HL-60 (cell line): ENCODE measurements at regions not wholly inside any gene's neighbourhood (a gene's known extent, or its start where the extent isn't known, plus 50 kb on each side); places are given as distances from the start of the nearest gene placed in this dataset.

Source experiments
- DNase-seq, 2 experiments: peaks; one replicate each; pipeline ENCODE4 v3.0.0-alpha.2; 2010 to 2020; ENCODE audit warnings: low read depth in 1 of 2, low spot score in 1 of 2
- H3K27ac ChIP-seq: fragments of 250-450 bp; sonication (Bioruptor Pico); replicated peaks from 2 replicates; pipeline ENCODE4 v1.5.1; 2020; ENCODE audit warnings: mild to moderate bottlenecking, moderate library complexity
- H3K27me3 ChIP-seq: fragments of 250-450 bp; sonication (Bioruptor Pico); 2 replicates; pipeline ENCODE4 v1.5.1; 2021; ENCODE audit warnings: mild to moderate bottlenecking, moderate library complexity; ENCODE audit not compliant: insufficient read depth, poor library complexity, severe bottlenecking
- H3K4me3 ChIP-seq: replicated peaks from 2 replicates; pipeline ENCODE4 v1.5.1; 2011; ENCODE audit warnings: mild to moderate bottlenecking, control low read depth, low read length; ENCODE audit not compliant: insufficient read depth
- CTCF ChIP-seq: IDR thresholded peaks from one replicate; pipeline ENCODE4 v1.5.1; 2011; ENCODE audit warnings: low read length, control low read depth, inconsistent platforms; ENCODE audit not compliant: insufficient read depth
- GABPA ChIP-seq: IDR thresholded peaks from 2 replicates; pipeline ENCODE4 v1.6.1; 2012; ENCODE audit warnings: low read depth
- POLR2AphosphoS5 ChIP-seq: IDR thresholded peaks from 2 replicates; pipeline ENCODE4 v1.6.1; 2012; ENCODE audit warnings: low read depth
- REST ChIP-seq: IDR thresholded peaks from 2 replicates; pipeline ENCODE4 v1.6.1; 2012; ENCODE audit warnings: low read depth; ENCODE audit not compliant: insufficient replicate concordance
- SPI1 ChIP-seq: IDR thresholded peaks from 2 replicates; pipeline ENCODE4 v1.6.1; 2012; ENCODE audit warnings: low read depth, mild to moderate bottlenecking, borderline replicate concordance

GRCh38 chr13:80054806-80055205, 286.1 kb downstream of the SPRY2 start:
- TF ChIP-seq CTCF (no peak), SPI1 (no peak), GABPA (no peak), POLR2AphosphoS5 (no peak), REST (no peak)
- no peak overlapping the region for H3K27ac ChIP-seq
- H3K4me3 ChIP-seq: no peak overlapping the region
- DNase-seq: no peak
- no peaks in the 10 kb centered on the region for H3K27me3 ChIP-seq

GRCh38 chr13:80052286-80052685, 288.6 kb downstream of the SPRY2 start:
- no peaks in the 10 kb centered on the region for H3K27me3 ChIP-seq
- TF ChIP-seq POLR2AphosphoS5: no peak
- TF ChIP-seq GABPA: no peak
- TF ChIP-seq CTCF: no peak
- TF ChIP-seq REST: no peak
- TF ChIP-seq SPI1: no peak
- DNase-seq: no peak

GRCh38 chr13:80050252-80050651, 290.7 kb downstream of the SPRY2 start:
- DNase-seq: no peak
- Histone ChIP-seq H3K27ac (no peak overlapping the region), H3K27me3 (no peaks in the 10 kb centered on the region), H3K4me3 (no peak overlapping the region)
- no peak for TF ChIP-seq REST
- no peak for TF ChIP-seq SPI1
- no peak for TF ChIP-seq GABPA
- TF ChIP-seq POLR2AphosphoS5: no peak
- no peak for TF ChIP-seq CTCF

More at GRCh38 chr13:80052286-80052685, 288.6 kb downstream of the SPRY2 start:
- no peak overlapping the region for H3K4me3 ChIP-seq
- H3K27ac ChIP-seq: no peak overlapping the region
